GM21447 (cell line): ENCODE measurements at regions not wholly inside any gene's neighbourhood (a gene's known extent, or its start where the extent isn't known, plus 50 kb on each side); places are given as distances from the start of the nearest gene placed in this dataset.
A peak's percentile ranks its signal among the peaks of the same experiment; 100 is the strongest.

Experiments used
- ATAC-seq: cut with Tn5 transposase; IDR thresholded peaks from one replicate; pipeline ENCODE4 v1.9.1; 2021; ENCODE audit not compliant: unreplicated experiment

GRCh38 chr1:59020151-59020997, 236.5 kb upstream of the JUN start:
- peak; percentile 95 for ATAC-seq

- ATAC-seq = no peak
Measured at GRCh38 chr1:59022199-59022598, 238.4 kb upstream of the JUN start.

GRCh38 chr1:59022799-59023198, 239.0 kb upstream of the JUN start:
- ATAC-seq = no peak

GRCh38 chr1:59025201-59025600, 241.4 kb upstream of the JUN start:
- no peak for ATAC-seq

GRCh38 chr1:59025898-59026426, 242.1 kb upstream of the JUN start:
- ATAC-seq = peak; percentile 93

- ATAC-seq = no peak
Measured at GRCh38 chr1:59026472-59026948, 242.7 kb upstream of the JUN start.

- ATAC-seq = no peak
Measured at GRCh38 chr1:59027177-59027576, 243.3 kb upstream of the JUN start.

GRCh38 chr1:59028048-59028447, 244.2 kb upstream of the JUN start:
- no peak for ATAC-seq

GRCh38 chr1:59029411-59030167, 245.7 kb upstream of the JUN start:
- no peak for ATAC-seq

GRCh38 chr1:59032228-59032627, 248.4 kb upstream of the JUN start:
- ATAC-seq = no peak

GRCh38 chr1:59033761-59034160, 249.9 kb upstream of the JUN start:
- no peak for ATAC-seq

GRCh38 chr1:59034925-59035324, 251.1 kb upstream of the JUN start:
- ATAC-seq = no peak

GRCh38 chr1:59039551-59039950, 255.7 kb upstream of the JUN start:
- no peak for ATAC-seq

- no peak for ATAC-seq
Measured at GRCh38 chr1:59040486-59040885, 256.4 kb upstream of the FGGY start.

GRCh38 chr1:59041646-59042277, 255.1 kb upstream of the FGGY start:
- no peak for ATAC-seq

GRCh38 chr1:59043796-59044195, 253.1 kb upstream of the FGGY start:
- ATAC-seq = no peak

GRCh38 chr1:59044535-59045121, 252.3 kb upstream of the FGGY start:
- no peak for ATAC-seq

- no peak for ATAC-seq
Measured at GRCh38 chr1:59045137-59045536, 251.8 kb upstream of the FGGY start.

GRCh38 chr1:59045636-59046035, 251.3 kb upstream of the FGGY start:
- no peak for ATAC-seq

GRCh38 chr1:59046134-59046533, 250.8 kb upstream of the FGGY start:
- ATAC-seq = no peak

- peak; percentile 92 for ATAC-seq
Measured at GRCh38 chr1:59046730-59047157, 250.2 kb upstream of the FGGY start.
